ENCODE measurements at regions not wholly inside any gene's neighbourhood (a gene's known extent, or its start where the extent isn't known, plus 50 kb on each side); places are given as distances from the start of the nearest gene placed in this dataset.

DNA sequence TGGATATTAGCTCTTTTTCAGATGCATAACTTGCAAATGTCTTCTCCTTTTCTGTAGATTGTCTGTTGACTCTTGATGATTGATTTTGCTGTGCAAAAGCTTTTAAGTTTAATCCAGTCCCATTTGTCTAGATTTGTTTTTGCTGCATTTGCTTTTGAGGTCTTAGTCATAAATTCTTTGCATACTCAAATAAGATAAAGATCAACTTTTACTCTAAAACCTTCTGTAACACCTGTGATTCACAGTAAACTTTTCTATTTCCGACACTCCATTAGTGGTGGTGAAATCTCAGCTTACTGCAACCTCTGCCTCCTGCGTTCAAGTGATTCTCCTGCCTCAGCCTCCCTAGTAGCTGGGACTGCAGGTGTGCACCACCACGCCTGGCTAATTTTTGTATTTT, 239.0 kb upstream of the ST8SIA4 start:
- no peaks in the 10 kb centered on the region for H3K36me3 ChIP-seq (ENCODE audit: insufficient read depth, low read length)
- Mint-ChIP-seq H3K27ac (no peak overlapping the region), H3K4me1 (no peaks in the 10 kb centered on the region), H3K4me3 (no peak overlapping the region), H3K9me3 (peaks cover 0 to 11% (median 2%) of the 10 kb centered on the region in 5 donors), H3K36me3 (no peaks in the 10 kb centered on the region), H3K27me3 (peaks cover 3 to 6% of the 10 kb centered on the region in 2 donors)
- H3K4me3 ChIP-seq (ENCODE audit: low read length), result no peak overlapping the region
- H3K27ac ChIP-seq (ENCODE audit: low read depth, low read length), result no peak overlapping the region
- no peaks in the 10 kb centered on the region for H3K4me1 ChIP-seq (ENCODE audit: insufficient read depth, low read length)
- no peak for DNase-seq
- H3K27me3 ChIP-seq (ENCODE audit: insufficient read depth, low read length, poor library complexity, severe bottlenecking), result no peaks in the 10 kb centered on the region
- ChIA-PET POLR2A (no interaction called here), CTCF (no interaction called here)
- no peaks in the 10 kb centered on the region for H3K9me3 ChIP-seq (ENCODE audit: low read length)

- no peak for DNase-seq
- H3K36me3 ChIP-seq (ENCODE audit: insufficient read depth, low read length), result no peaks in the 10 kb centered on the region
- H3K27ac ChIP-seq (ENCODE audit: low read depth, low read length), result no peak overlapping the region
- H3K9me3 Mint-ChIP-seq, result peaks cover 0 to 5% (median 2%) of the 10 kb centered on the region in 5 donors
- no peak overlapping the region for H3K27ac Mint-ChIP-seq
- H3K4me1 Mint-ChIP-seq, result no peaks in the 10 kb centered on the region
- ChIA-PET POLR2A (no interaction called here), CTCF (interaction anchor here (1.3 kb wide), 1 partner anchor 13 kb away, joined by 5 read pairs; no protein-coding TSS in a partner anchor)
- no peaks in the 10 kb centered on the region for H3K36me3 Mint-ChIP-seq
- H3K4me3 Mint-ChIP-seq, result no peak overlapping the region
- no peak overlapping the region for H3K4me3 ChIP-seq (ENCODE audit: low read length)
- H3K27me3 ChIP-seq (ENCODE audit: insufficient read depth, low read length, poor library complexity, severe bottlenecking), result no peaks in the 10 kb centered on the region
- no peaks in the 10 kb centered on the region for H3K4me1 ChIP-seq (ENCODE audit: insufficient read depth, low read length)
- H3K27me3 Mint-ChIP-seq, result peaks cover 5 to 9% of the 10 kb centered on the region in 2 donors
- H3K9me3 ChIP-seq (ENCODE audit: low read length), result no peaks in the 10 kb centered on the region
These were observed 233.4 kb upstream of the ST8SIA4 start for GRCh38 chr5:101136454-101136853.

DNA sequence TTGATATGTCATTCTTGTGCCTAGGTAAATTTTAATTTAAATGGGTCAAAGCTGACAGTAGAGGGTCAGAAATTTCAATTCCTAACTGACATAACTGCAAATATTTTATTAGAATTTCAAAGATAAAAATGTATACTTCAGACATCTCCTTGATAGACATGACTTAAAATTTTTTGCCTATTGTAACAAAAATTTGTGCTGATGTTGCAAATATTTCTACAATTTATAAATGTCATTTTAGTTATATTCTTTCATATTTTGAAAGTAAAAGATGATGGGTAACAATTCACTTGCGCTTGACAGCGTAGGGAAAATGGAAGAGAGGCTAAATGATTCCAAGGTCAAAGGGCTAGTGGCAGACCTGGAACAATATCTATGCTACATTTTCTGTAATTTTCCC, 220.3 kb upstream of the ST8SIA4 start:
- Mint-ChIP-seq H3K27me3 (peaks cover 0 to 3% of the 10 kb centered on the region in 2 donors), H3K4me1 (no peaks in the 10 kb centered on the region), H3K27ac (no peak overlapping the region), H3K9me3 (no peaks in the 10 kb centered on the region), H3K36me3 (no peaks in the 10 kb centered on the region), H3K4me3 (no peak overlapping the region)
- Histone ChIP-seq H3K4me3 (ENCODE audit: low read length) (no peak overlapping the region), H3K27ac (ENCODE audit: low read depth, low read length) (no peak overlapping the region), H3K4me1 (ENCODE audit: insufficient read depth, low read length) (no peaks in the 10 kb centered on the region), H3K27me3 (ENCODE audit: insufficient read depth, low read length, poor library complexity, severe bottlenecking) (no peaks in the 10 kb centered on the region), H3K36me3 (ENCODE audit: insufficient read depth, low read length) (no peaks in the 10 kb centered on the region), H3K9me3 (ENCODE audit: low read length) (no peaks in the 10 kb centered on the region)
- POLR2A ChIA-PET, result no interaction called here
- DNase-seq, result no peak
- CTCF ChIA-PET, result no interaction called here

GRCh38 chr5:101112645-101113044, 209.6 kb upstream of the ST8SIA4 start:
- no peaks in the 10 kb centered on the region for H3K4me1 Mint-ChIP-seq
- CTCF ChIA-PET, result no interaction called here
- no peaks in the 10 kb centered on the region for H3K36me3 Mint-ChIP-seq
- H3K27ac ChIP-seq (ENCODE audit: low read depth, low read length), result no peak overlapping the region
- no peak overlapping the region for H3K4me3 Mint-ChIP-seq
- no peak for DNase-seq
- H3K27ac Mint-ChIP-seq, result no peak overlapping the region
- no peaks in the 10 kb centered on the region for H3K9me3 ChIP-seq (ENCODE audit: low read length)
- H3K36me3 ChIP-seq (ENCODE audit: insufficient read depth, low read length), result no peaks in the 10 kb centered on the region
- no peaks in the 10 kb centered on the region for H3K27me3 ChIP-seq (ENCODE audit: insufficient read depth, low read length, poor library complexity, severe bottlenecking)
- peaks cover 8 to 14% of the 10 kb centered on the region in 2 donors for H3K27me3 Mint-ChIP-seq
- H3K4me1 ChIP-seq (ENCODE audit: insufficient read depth, low read length), result no peaks in the 10 kb centered on the region
- POLR2A ChIA-PET, result no interaction called here
- no peaks in the 10 kb centered on the region for H3K9me3 Mint-ChIP-seq
- H3K4me3 ChIP-seq (ENCODE audit: low read length), result no peak overlapping the region

GRCh38 chr5:101103874-101104273, 200.8 kb upstream of the ST8SIA4 start:
- Histone ChIP-seq H3K4me3 (ENCODE audit: low read length) (no peak overlapping the region), H3K36me3 (ENCODE audit: insufficient read depth, low read length) (no peaks in the 10 kb centered on the region), H3K27me3 (ENCODE audit: insufficient read depth, low read length, poor library complexity, severe bottlenecking) (no peaks in the 10 kb centered on the region), H3K4me1 (ENCODE audit: insufficient read depth, low read length) (no peaks in the 10 kb centered on the region), H3K9me3 (ENCODE audit: low read length) (no peaks in the 10 kb centered on the region), H3K27ac (ENCODE audit: low read depth, low read length) (no peak overlapping the region)
- Mint-ChIP-seq H3K27ac (no peak overlapping the region), H3K4me1 (peaks cover 0 to 12% (median 7%) of the 10 kb centered on the region in 3 donors), H3K9me3 (no peaks in the 10 kb centered on the region), H3K4me3 (no peak overlapping the region), H3K36me3 (no peaks in the 10 kb centered on the region), H3K27me3 (peaks cover 0 to 9% of the 10 kb centered on the region in 2 donors)
- ChIA-PET POLR2A (no interaction called here), CTCF (no interaction called here)
- DNase-seq, result no peak

- no peak overlapping the region for H3K4me3 Mint-ChIP-seq
These were observed 199.4 kb upstream of the ST8SIA4 start for GRCh38 chr5:101102506-101102905.

GRCh38 chr5:101091902-101092301, 188.8 kb upstream of the ST8SIA4 start:
- H3K27ac ChIP-seq (ENCODE audit: low read depth, low read length), result no peak overlapping the region
- no peaks in the 10 kb centered on the region for H3K9me3 ChIP-seq (ENCODE audit: low read length)
- no peak overlapping the region for H3K4me3 Mint-ChIP-seq
- H3K9me3 Mint-ChIP-seq, result no peaks in the 10 kb centered on the region
- no peak overlapping the region for H3K27ac Mint-ChIP-seq
- ChIA-PET POLR2A (no interaction called here), CTCF (no interaction called here)
- no peaks in the 10 kb centered on the region for H3K27me3 ChIP-seq (ENCODE audit: insufficient read depth, low read length, poor library complexity, severe bottlenecking)
- no peak overlapping the region for H3K4me3 ChIP-seq (ENCODE audit: low read length)
- no peak for DNase-seq
- H3K4me1 ChIP-seq (ENCODE audit: insufficient read depth, low read length), result no peaks in the 10 kb centered on the region
- no peaks in the 10 kb centered on the region for H3K4me1 Mint-ChIP-seq
- H3K36me3 ChIP-seq (ENCODE audit: insufficient read depth, low read length), result no peaks in the 10 kb centered on the region
- no peaks in the 10 kb centered on the region for H3K36me3 Mint-ChIP-seq
- H3K27me3 Mint-ChIP-seq, result peaks cover 0 to 2% of the 10 kb centered on the region in 2 donors

More at GRCh38 chr5:101102506-101102905, 199.4 kb upstream of the ST8SIA4 start:
- peaks cover 0 to 12% (median 7%) of the 10 kb centered on the region in 3 donors for H3K4me1 Mint-ChIP-seq
- H3K27ac Mint-ChIP-seq, result peak overlapping the region in 1 of 8 donors; percentile 26
- H3K9me3 ChIP-seq (ENCODE audit: low read length), result no peaks in the 10 kb centered on the region
- H3K9me3 Mint-ChIP-seq, result no peaks in the 10 kb centered on the region
- no peak overlapping the region for H3K27ac ChIP-seq (ENCODE audit: low read depth, low read length)
- DNase-seq, result no peak
- no peaks in the 10 kb centered on the region for H3K36me3 Mint-ChIP-seq
- H3K36me3 ChIP-seq (ENCODE audit: insufficient read depth, low read length), result no peaks in the 10 kb centered on the region
- CTCF ChIA-PET, result no interaction called here
- POLR2A ChIA-PET, result no interaction called here
- no peak overlapping the region for H3K4me3 ChIP-seq (ENCODE audit: low read length)
- H3K4me1 ChIP-seq (ENCODE audit: insufficient read depth, low read length), result no peaks in the 10 kb centered on the region
- H3K27me3 ChIP-seq (ENCODE audit: insufficient read depth, low read length, poor library complexity, severe bottlenecking), result no peaks in the 10 kb centered on the region
- peaks cover 0 to 9% of the 10 kb centered on the region in 2 donors for H3K27me3 Mint-ChIP-seq

DNA sequence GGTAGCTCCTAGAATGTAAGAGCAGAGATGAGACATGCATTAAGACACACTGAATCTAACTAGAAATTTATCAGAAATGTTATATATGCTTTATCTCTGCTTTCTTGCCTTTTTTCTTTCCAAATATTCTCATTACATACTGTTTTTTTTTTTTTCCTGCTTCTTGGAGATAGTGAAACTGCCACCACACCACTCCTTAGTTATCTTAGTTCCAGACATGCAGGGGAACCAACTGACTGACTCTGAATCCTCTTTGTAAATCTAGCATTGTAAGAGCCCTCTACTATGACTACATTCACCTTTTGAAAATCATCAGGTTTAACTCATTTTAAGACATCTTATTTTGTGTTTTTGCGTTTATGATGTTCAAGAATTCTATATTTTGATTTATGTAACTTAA, 181.3 kb upstream of the ST8SIA4 start:
- CTCF ChIA-PET, result no interaction called here
- H3K27me3 Mint-ChIP-seq, result peaks cover 0 to 2% of the 10 kb centered on the region in 2 donors
- no peak overlapping the region for H3K4me3 Mint-ChIP-seq
- H3K27ac Mint-ChIP-seq, result no peak overlapping the region
- Histone ChIP-seq H3K27me3 (ENCODE audit: insufficient read depth, low read length, poor library complexity, severe bottlenecking) (no peaks in the 10 kb centered on the region), H3K27ac (ENCODE audit: low read depth, low read length) (no peak overlapping the region), H3K4me1 (ENCODE audit: insufficient read depth, low read length) (no peaks in the 10 kb centered on the region), H3K36me3 (ENCODE audit: insufficient read depth, low read length) (no peaks in the 10 kb centered on the region), H3K4me3 (ENCODE audit: low read length) (no peak overlapping the region), H3K9me3 (ENCODE audit: low read length) (no peaks in the 10 kb centered on the region)
- no peaks in the 10 kb centered on the region for H3K4me1 Mint-ChIP-seq
- no peaks in the 10 kb centered on the region for H3K36me3 Mint-ChIP-seq
- no peaks in the 10 kb centered on the region for H3K9me3 Mint-ChIP-seq
- POLR2A ChIA-PET, result no interaction called here
- no peak for DNase-seq

Data from CD8-positive, alpha-beta memory T cell (primary cell).